ENCODE measurements at regions not wholly inside any gene's neighbourhood (a gene's known extent, or its start where the extent isn't known, plus 50 kb on each side); places are given as distances from the start of the nearest gene placed in this dataset.

- Histone ChIP-seq H3K27ac (no peak overlapping the region), H3K27me3 (no peaks in the 10 kb centered on the region), H3K4me3 (no peak overlapping the region), H3K4me1 (no peaks in the 10 kb centered on the region), H3K9me3 (no peaks in the 10 kb centered on the region), H3K36me3 (replicated peaks in 1 of 2; ENCODE audit: insufficient read depth in 1 of 2, low read depth in 2 of 2) (no peaks in the 10 kb centered on the region)
- intact Hi-C loops (cut with DNase I) = no loop called here
- ATAC-seq (no peak), DNase-seq (no peak)
- TF ChIP-seq POLR2A (IDR thresholded peaks at IDR 0.05) (no peak), CTCF (IDR thresholded peaks at IDR 0.05) (no peak)
- WGBS, 2 donors = 79% methylated on average over 1 of the region's 1 CpG; no CpG with 5 or more reads in 1 of the 2 donors
These were observed 96.0 kb upstream of the MAX start for GRCh38 chr14:65198346-65198745.

- DNase-seq (no peak), ATAC-seq (no peak)
- 25 to 42% methylated on average over 1 of the region's 1 CpG for WGBS, 2 donors
- Histone ChIP-seq H3K9me3 (no peaks in the 10 kb centered on the region), H3K27ac (no peak overlapping the region), H3K36me3 (replicated peaks in 1 of 2; ENCODE audit: insufficient read depth in 1 of 2, low read depth in 2 of 2) (no peaks in the 10 kb centered on the region), H3K4me3 (no peak overlapping the region), H3K4me1 (no peaks in the 10 kb centered on the region), H3K27me3 (no peaks in the 10 kb centered on the region)
- intact Hi-C loops (cut with DNase I) = no loop called here
- TF ChIP-seq CTCF (IDR thresholded peaks at IDR 0.05) = no peak
- no peak for TF ChIP-seq POLR2A (IDR thresholded peaks at IDR 0.05)
These were observed 98.1 kb upstream of the MAX start for GRCh38 chr14:65200454-65200853.

- H3K27ac ChIP-seq = no peak overlapping the region
- no peaks in the 10 kb centered on the region for H3K36me3 ChIP-seq (replicated peaks in 1 of 2; ENCODE audit: insufficient read depth in 1 of 2, low read depth in 2 of 2)
- intact Hi-C loops (cut with DNase I) = no loop called here
- peaks cover 6% of the 10 kb centered on the region for H3K4me1 ChIP-seq
- no peaks in the 10 kb centered on the region for H3K27me3 ChIP-seq
- no peaks in the 10 kb centered on the region for H3K9me3 ChIP-seq
- DNase-seq (no peak), ATAC-seq (no peak)
- WGBS, 2 donors = 67 to 73% methylated on average over 5 of the region's 5 CpGs
- TF ChIP-seq CTCF (IDR thresholded peaks at IDR 0.05) = no peak
- no peak overlapping the region for H3K4me3 ChIP-seq
These were observed 101.3 kb upstream of the MAX start for GRCh38 chr14:65203574-65203973.

- H3K9me3 ChIP-seq = no peaks in the 10 kb centered on the region
- intact Hi-C loops (cut with DNase I) = no loop called here
- no peak for TF ChIP-seq CTCF (IDR thresholded peaks at IDR 0.05)
- TF ChIP-seq POLR2A (IDR thresholded peaks at IDR 0.05) = no peak
These were observed 101.7 kb upstream of the MAX start for GRCh38 chr14:65204056-65204455.

GRCh38 chr14:65206078-65206447 lies 103.7 kb upstream of the MAX start:
- no peaks in the 10 kb centered on the region for H3K36me3 ChIP-seq (replicated peaks in 1 of 2; ENCODE audit: insufficient read depth in 1 of 2, low read depth in 2 of 2)
- no peaks in the 10 kb centered on the region for H3K27me3 ChIP-seq
- intact Hi-C loops (cut with DNase I) = no loop called here

More at GRCh38 chr14:65204056-65204455, 101.7 kb upstream of the MAX start:
- H3K27me3 ChIP-seq = no peaks in the 10 kb centered on the region
- H3K27ac ChIP-seq = no peak overlapping the region
- 84 to 93% methylated on average over 4 to 5 of the region's 5 CpGs for WGBS, 2 donors
- H3K36me3 ChIP-seq (replicated peaks in 1 of 2; ENCODE audit: insufficient read depth in 1 of 2, low read depth in 2 of 2) = no peaks in the 10 kb centered on the region
- ATAC-seq = no peak
- peaks cover 6% of the 10 kb centered on the region for H3K4me1 ChIP-seq
- no peak overlapping the region for H3K4me3 ChIP-seq
- DNase-seq = no peak

More at GRCh38 chr14:65206078-65206447, 103.7 kb upstream of the MAX start:
- TF ChIP-seq POLR2A (IDR thresholded peaks at IDR 0.05) (no peak), CTCF (IDR thresholded peaks at IDR 0.05) (no peak)
- DNase-seq (no peak), ATAC-seq (no peak)
- no peak overlapping the region for H3K4me3 ChIP-seq
- WGBS, 2 donors = 78 to 86% methylated on average over 7 of the region's 7 CpGs
- no peak overlapping the region for H3K27ac ChIP-seq
- H3K4me1 ChIP-seq = peaks cover 6% of the 10 kb centered on the region
- H3K9me3 ChIP-seq = no peaks in the 10 kb centered on the region

Measured in body of pancreas (tissue), 4 donors.